GM12875 (cell line): ENCODE measurements at regions not wholly inside any gene's neighbourhood (a gene's known extent, or its start where the extent isn't known, plus 50 kb on each side); places are given as distances from the start of the nearest gene placed in this dataset.

Experiments
- H3K4me3 ChIP-seq: one replicate; pipeline ENCODE4 v1.5.1; 2011; ENCODE audit warnings: low read depth, low read length, control low read depth
- CTCF ChIP-seq: IDR thresholded peaks from 2 replicates; pipeline ENCODE4 v1.5.1; 2011; ENCODE audit warnings: low read depth, mild to moderate bottlenecking, control low read depth, inconsistent platforms, low read length, moderate library complexity, borderline replicate concordance; ENCODE audit not compliant: insufficient read depth

- H3K4me3 ChIP-seq: no peak overlapping the region
- no peak for TF ChIP-seq CTCF
Measured at GRCh38 chr2:239488125-239488524, 87.3 kb upstream of the HDAC4 start.

- TF ChIP-seq CTCF: no peak
Measured at GRCh38 chr2:239487272-239487671, 86.5 kb upstream of the HDAC4 start.

GRCh38 chr2:239485622-239486021 lies 84.8 kb upstream of the HDAC4 start:
- no peak overlapping the region for H3K4me3 ChIP-seq
- no peak for TF ChIP-seq CTCF

More at GRCh38 chr2:239487272-239487671, 86.5 kb upstream of the HDAC4 start:
- H3K4me3 ChIP-seq: no peak overlapping the region

- TF ChIP-seq CTCF: no peak
- no peak overlapping the region for H3K4me3 ChIP-seq
Measured at GRCh38 chr2:239484571-239485355, 83.9 kb upstream of the HDAC4 start.

GRCh38 chr2:239482778-239483712 lies 82.2 kb upstream of the HDAC4 start:
- no peak for TF ChIP-seq CTCF
- H3K4me3 ChIP-seq: no peak overlapping the region

GRCh38 chr2:239479471-239479870 lies 78.7 kb upstream of the HDAC4 start:
- no peak overlapping the region for H3K4me3 ChIP-seq
- TF ChIP-seq CTCF: no peak
